ENCODE measurements at regions not wholly inside any gene's neighbourhood (a gene's known extent, or its start where the extent isn't known, plus 50 kb on each side); places are given as distances from the start of the nearest gene placed in this dataset.

GRCh38 chr9:1454616-1455347, 404.6 kb downstream of the DMRT2 start:
- TF ChIP-seq SMC3 (conservative IDR thresholded peaks at IDR 0.05; ENCODE audit: poor library complexity), result no peak
- no peak for TF ChIP-seq CTCF (IDR thresholded peaks at IDR 0.05; ENCODE audit: poor library complexity, severe bottlenecking)
- Histone ChIP-seq H3K27ac (ENCODE audit: low read length) (no peak overlapping the region), H2AFZ (ENCODE audit: low read depth, low read length) (no peak overlapping the region), H3K4me2 (ENCODE audit: low read length) (no peak overlapping the region), H3F3A (ENCODE audit: insufficient read depth, low read length, poor library complexity, severe bottlenecking) (no peaks in the 10 kb centered on the region), H3K79me2 (replicated peaks; ENCODE audit: insufficient read depth, low read length) (no peaks in the 10 kb centered on the region), H3K36me3 (ENCODE audit: insufficient read depth, low read length) (no peaks in the 10 kb centered on the region), H4K20me1 (ENCODE audit: insufficient read depth) (no peaks in the 10 kb centered on the region), H3K9me3 (ENCODE audit: low read length) (no peaks in the 10 kb centered on the region), H3K4me3 (ENCODE audit: low read length) (no peak overlapping the region), H3K9ac (ENCODE audit: low read length) (no peak overlapping the region), H3K9me2 (ENCODE audit: insufficient read depth, low read length) (no peaks in the 10 kb centered on the region), H3K27me3 (ENCODE audit: insufficient read depth, low read depth, low read length) (no peaks in the 10 kb centered on the region)

GRCh38 chr9:1455766-1456165, 405.6 kb downstream of the DMRT2 start:
- no peaks in the 10 kb centered on the region for H3K9me2 ChIP-seq (ENCODE audit: insufficient read depth, low read length)
- no peaks in the 10 kb centered on the region for H4K20me1 ChIP-seq (ENCODE audit: insufficient read depth)
- no peak overlapping the region for H3K4me2 ChIP-seq (ENCODE audit: low read length)
- no peak for TF ChIP-seq EZH2 (IDR thresholded peaks at IDR 0.05; ENCODE audit: borderline replicate concordance, insufficient read depth, low read length, poor library complexity, severe bottlenecking)
- no peak for TF ChIP-seq MXI1 (conservative IDR thresholded peaks at IDR 0.05; ENCODE audit: poor library complexity, severe bottlenecking)
- no peak for TF ChIP-seq EP300 (conservative IDR thresholded peaks at IDR 0.05; ENCODE audit: poor library complexity, severe bottlenecking)
- TF ChIP-seq REST (IDR thresholded peaks at IDR 0.05; ENCODE audit: borderline replicate concordance), result no peak
- no peak for TF ChIP-seq SMC3 (conservative IDR thresholded peaks at IDR 0.05; ENCODE audit: poor library complexity)
- no peak for TF ChIP-seq POLR2AphosphoS5 (IDR thresholded peaks at IDR 0.05)
- TF ChIP-seq RAD21 (conservative IDR thresholded peaks at IDR 0.05), result no peak
- TF ChIP-seq TAF1 (IDR thresholded peaks at IDR 0.05; ENCODE audit: low read depth), result no peak
- no peak for TF ChIP-seq CTCF (IDR thresholded peaks at IDR 0.05; ENCODE audit: poor library complexity, severe bottlenecking)
- no peaks in the 10 kb centered on the region for H3K79me2 ChIP-seq (replicated peaks; ENCODE audit: insufficient read depth, low read length)
- H3K27ac ChIP-seq (ENCODE audit: low read length), result no peak overlapping the region
- no peaks in the 10 kb centered on the region for H3K36me3 ChIP-seq (ENCODE audit: insufficient read depth, low read length)
- H3K4me3 ChIP-seq (ENCODE audit: low read length), result no peak overlapping the region
- H3K9ac ChIP-seq (ENCODE audit: low read length), result no peak overlapping the region
- H2AFZ ChIP-seq (ENCODE audit: low read depth, low read length), result no peak overlapping the region
- no peaks in the 10 kb centered on the region for H3K27me3 ChIP-seq (ENCODE audit: insufficient read depth, low read depth, low read length)
- no peaks in the 10 kb centered on the region for H3K9me3 ChIP-seq (ENCODE audit: low read length)
- no peaks in the 10 kb centered on the region for H3F3A ChIP-seq (ENCODE audit: insufficient read depth, low read length, poor library complexity, severe bottlenecking)

Measured in neural cell (in vitro differentiated cells).